ENCODE measurements at regions not wholly inside any gene's neighbourhood (a gene's known extent, or its start where the extent isn't known, plus 50 kb on each side); places are given as distances from the start of the nearest gene placed in this dataset.

DNA sequence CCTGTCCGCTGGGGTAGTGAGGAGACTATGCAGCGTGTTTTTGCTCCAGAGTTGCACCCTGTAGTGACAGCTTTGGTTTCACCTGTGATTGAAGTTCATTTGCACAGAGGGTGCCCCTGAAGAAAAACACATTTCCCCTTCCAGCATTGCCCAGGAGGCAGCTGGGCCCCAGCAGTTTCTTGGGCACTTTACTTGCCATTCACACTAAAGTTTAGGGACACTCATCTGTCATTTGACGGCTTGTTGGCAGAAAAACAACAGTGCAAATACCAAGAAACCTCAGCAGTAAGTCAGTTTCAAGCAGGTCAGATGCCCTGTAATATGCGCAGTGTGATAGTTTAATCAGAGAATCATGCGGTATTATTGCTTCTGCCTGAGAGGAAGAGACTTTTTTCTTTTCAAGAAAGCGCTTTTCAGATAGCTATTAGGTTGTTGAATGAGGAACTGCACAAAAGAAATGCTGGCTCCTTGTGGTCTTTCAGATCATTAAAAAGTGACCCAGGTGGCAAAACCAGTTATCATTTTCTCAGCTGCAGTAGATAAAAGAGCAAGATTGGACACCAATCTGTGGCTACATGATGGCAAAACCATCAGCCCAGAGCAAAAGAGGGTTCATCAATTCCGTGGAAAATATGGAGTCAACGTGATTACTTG, 136.2 kb upstream of the PUM3 start:
- POLR2A ChIA-PET: no interaction called here
- Histone ChIP-seq H3K4me1 (ENCODE audit: control insufficient read depth in 1 of 2, insufficient read depth in 2 of 2, low read depth in 1 of 2, low read length in 1 of 2) (no peaks in the 10 kb centered on the region), H3K4me3 (ENCODE audit: low read depth in 2 of 2, low read length in 1 of 2) (no peak overlapping the region), H3F3A (replicated peaks; ENCODE audit: insufficient read depth) (no peaks in the 10 kb centered on the region), H3K9me2 (no peaks in the 10 kb centered on the region), H3K27me3 (ENCODE audit: insufficient read depth) (no peaks in the 10 kb centered on the region; the same call in 1 of the 2 replicates), H3K4me2 (no peak overlapping the region), H3K9ac (no peak overlapping the region), H3K27ac (ENCODE audit: low read depth in 2 of 2, low read length in 1 of 2) (no peak overlapping the region), H3K9me3 (no peaks in the 10 kb centered on the region), H3K79me2 (ENCODE audit: insufficient read depth) (no peaks in the 10 kb centered on the region), H2AFZ (ENCODE audit: low read depth) (no peak overlapping the region), H3K36me3 (replicated peaks in 1 of 2; ENCODE audit: control insufficient read depth in 1 of 2, insufficient read depth in 2 of 2, low read length in 1 of 2) (no peaks in the 10 kb centered on the region), H4K20me1 (ENCODE audit: insufficient read depth) (no peaks in the 10 kb centered on the region)
- CTCF ChIA-PET: no interaction called here
- no peak for DNase-seq
- no peak for TF ChIP-seq EP300 (IDR thresholded peaks at IDR 0.05; ENCODE audit: borderline replicate concordance in 1 of 2, low read depth in 1 of 2, low read length in 1 of 2)
- no peak for TF ChIP-seq GATA2 (CRISPR knock-in tag; IDR thresholded peaks at IDR 0.05)
- no peak for TF ChIP-seq RFX5 (IDR thresholded peaks at IDR 0.05; ENCODE audit: low read length)
- no peak for TF ChIP-seq SIN3A (IDR thresholded peaks at IDR 0.05; ENCODE audit: borderline replicate concordance, low read depth, low read length)
- no peak for TF ChIP-seq RAD21 (IDR thresholded peaks at IDR 0.05; ENCODE audit: low read length)
- TF ChIP-seq, protein P1, sequence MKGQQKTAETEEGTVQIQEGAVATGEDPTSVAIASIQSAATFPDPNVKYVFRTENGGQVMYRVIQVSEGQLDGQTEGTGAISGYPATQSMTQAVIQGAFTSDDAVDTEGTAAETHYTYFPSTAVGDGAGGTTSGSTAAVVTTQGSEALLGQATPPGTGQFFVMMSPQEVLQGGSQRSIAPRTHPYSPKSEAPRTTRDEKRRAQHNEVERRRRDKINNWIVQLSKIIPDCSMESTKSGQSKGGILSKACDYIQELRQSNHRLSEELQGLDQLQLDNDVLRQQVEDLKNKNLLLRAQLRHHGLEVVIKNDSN (IDR thresholded peaks at IDR 0.05; ENCODE audit: borderline replicate concordance, low read depth): no peak
- TF ChIP-seq RCOR1 (IDR thresholded peaks at IDR 0.05; ENCODE audit: low read length): no peak
- TF ChIP-seq, protein P2, sequence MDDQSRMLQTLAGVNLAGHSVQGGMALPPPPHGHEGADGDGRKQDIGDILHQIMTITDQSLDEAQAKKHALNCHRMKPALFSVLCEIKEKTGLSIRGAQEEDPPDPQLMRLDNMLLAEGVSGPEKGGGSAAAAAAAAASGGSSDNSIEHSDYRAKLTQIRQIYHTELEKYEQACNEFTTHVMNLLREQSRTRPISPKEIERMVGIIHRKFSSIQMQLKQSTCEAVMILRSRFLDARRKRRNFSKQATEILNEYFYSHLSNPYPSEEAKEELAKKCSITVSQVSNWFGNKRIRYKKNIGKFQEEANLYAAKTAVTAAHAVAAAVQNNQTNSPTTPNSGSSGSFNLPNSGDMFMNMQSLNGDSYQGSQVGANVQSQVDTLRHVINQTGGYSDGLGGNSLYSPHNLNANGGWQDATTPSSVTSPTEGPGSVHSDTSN (IDR thresholded peaks at IDR 0.05): no peak
- no peak for TF ChIP-seq ELF1 (IDR thresholded peaks at IDR 0.05)
- TF ChIP-seq, protein P3, sequence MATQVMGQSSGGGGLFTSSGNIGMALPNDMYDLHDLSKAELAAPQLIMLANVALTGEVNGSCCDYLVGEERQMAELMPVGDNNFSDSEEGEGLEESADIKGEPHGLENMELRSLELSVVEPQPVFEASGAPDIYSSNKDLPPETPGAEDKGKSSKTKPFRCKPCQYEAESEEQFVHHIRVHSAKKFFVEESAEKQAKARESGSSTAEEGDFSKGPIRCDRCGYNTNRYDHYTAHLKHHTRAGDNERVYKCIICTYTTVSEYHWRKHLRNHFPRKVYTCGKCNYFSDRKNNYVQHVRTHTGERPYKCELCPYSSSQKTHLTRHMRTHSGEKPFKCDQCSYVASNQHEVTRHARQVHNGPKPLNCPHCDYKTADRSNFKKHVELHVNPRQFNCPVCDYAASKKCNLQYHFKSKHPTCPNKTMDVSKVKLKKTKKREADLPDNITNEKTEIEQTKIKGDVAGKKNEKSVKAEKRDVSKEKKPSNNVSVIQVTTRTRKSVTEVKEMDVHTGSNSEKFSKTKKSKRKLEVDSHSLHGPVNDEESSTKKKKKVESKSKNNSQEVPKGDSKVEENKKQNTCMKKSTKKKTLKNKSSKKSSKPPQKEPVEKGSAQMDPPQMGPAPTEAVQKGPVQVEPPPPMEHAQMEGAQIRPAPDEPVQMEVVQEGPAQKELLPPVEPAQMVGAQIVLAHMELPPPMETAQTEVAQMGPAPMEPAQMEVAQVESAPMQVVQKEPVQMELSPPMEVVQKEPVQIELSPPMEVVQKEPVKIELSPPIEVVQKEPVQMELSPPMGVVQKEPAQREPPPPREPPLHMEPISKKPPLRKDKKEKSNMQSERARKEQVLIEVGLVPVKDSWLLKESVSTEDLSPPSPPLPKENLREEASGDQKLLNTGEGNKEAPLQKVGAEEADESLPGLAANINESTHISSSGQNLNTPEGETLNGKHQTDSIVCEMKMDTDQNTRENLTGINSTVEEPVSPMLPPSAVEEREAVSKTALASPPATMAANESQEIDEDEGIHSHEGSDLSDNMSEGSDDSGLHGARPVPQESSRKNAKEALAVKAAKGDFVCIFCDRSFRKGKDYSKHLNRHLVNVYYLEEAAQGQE (IDR thresholded peaks at IDR 0.05; ENCODE audit: low read depth, low read length): no peak
- no peak for TF ChIP-seq TAF1 (IDR thresholded peaks at IDR 0.05; ENCODE audit: borderline replicate concordance, low read depth, low read length)
- no peak for TF ChIP-seq NRF1 (IDR thresholded peaks at IDR 0.05; ENCODE audit: low read depth, low read length)
- TF ChIP-seq, protein P4, sequence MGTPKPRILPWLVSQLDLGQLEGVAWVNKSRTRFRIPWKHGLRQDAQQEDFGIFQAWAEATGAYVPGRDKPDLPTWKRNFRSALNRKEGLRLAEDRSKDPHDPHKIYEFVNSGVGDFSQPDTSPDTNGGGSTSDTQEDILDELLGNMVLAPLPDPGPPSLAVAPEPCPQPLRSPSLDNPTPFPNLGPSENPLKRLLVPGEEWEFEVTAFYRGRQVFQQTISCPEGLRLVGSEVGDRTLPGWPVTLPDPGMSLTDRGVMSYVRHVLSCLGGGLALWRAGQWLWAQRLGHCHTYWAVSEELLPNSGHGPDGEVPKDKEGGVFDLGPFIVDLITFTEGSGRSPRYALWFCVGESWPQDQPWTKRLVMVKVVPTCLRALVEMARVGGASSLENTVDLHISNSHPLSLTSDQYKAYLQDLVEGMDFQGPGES (IDR thresholded peaks at IDR 0.05; ENCODE audit: low read depth, low read length): no peak
- TF ChIP-seq MXI1 (IDR thresholded peaks at IDR 0.05; ENCODE audit: low read depth, low read length): no peak
- TF ChIP-seq MEF2A (IDR thresholded peaks at IDR 0.05; ENCODE audit: borderline replicate concordance, low read depth): no peak
- 33% methylated on average over 8 of the region's 8 CpGs for whole genome bisulfite sequencing (ENCODE audit: low lambda C conversion rate)

All from SK-N-SH (cell line).